Adrenal gland (tissue), 9 donors: ENCODE measurements at regions not wholly inside any gene's neighbourhood (a gene's known extent, or its start where the extent isn't known, plus 50 kb on each side); places are given as distances from the start of the nearest gene placed in this dataset.

Experiments used
- DNase-seq, 7 donors: peaks; one replicate each; pipeline ENCODE4 v3.0.0-alpha.2; 2019 to 2020
- H3K27ac ChIP-seq, 5 donors: fragments of 200-600 bp; sonication (generic) in 4 of 5; 1 replicate in 3 of 5; 2 replicates in 2 of 5; pipeline versions ENCODE4 v1.5.1 to v1.8.0; 2016 to 2020; ENCODE audit warnings: mild to moderate bottlenecking in 1 of 5
- H3K27me3 ChIP-seq: fragments of 200-600 bp; 2 replicates; pipeline ENCODE4 v1.8.0; 2021
- H3K36me3 ChIP-seq, 2 donors: fragments of 200-600 bp; replicated peaks in 1 of 2; 1 replicate in 1 of 2; 2 replicates in 1 of 2; pipeline versions ENCODE4 v1.5.1 to v1.8.0; 2018 to 2022
- H3K4me1 ChIP-seq, 2 donors: fragments of 200-600 bp; replicated peaks in 1 of 2; 1 replicate in 1 of 2; 2 replicates in 1 of 2; pipeline versions ENCODE4 v1.5.1 to v1.8.0; 2018 to 2021
- H3K4me3 ChIP-seq, 4 donors: fragments of 200-600 bp; sonication (generic) in 3 of 4; one replicate each; pipeline ENCODE4 v1.5.1; 2016 to 2018
- H3K9me3 ChIP-seq, 3 donors: fragments of 200-600 bp; sonication (generic) in 1 of 3; replicated peaks in 1 of 3; 1 replicate in 2 of 3; 2 replicates in 1 of 3; pipeline versions ENCODE4 v1.5.1 to v1.8.0; 2016 to 2021
- CTCF ChIP-seq, 6 experiments: fragments of 450-650 bp in 4 of 6; fragments of 200-600 bp in 2 of 6; sonication (generic) in 1 of 6; IDR thresholded peaks; 1 replicate in 5 of 6; 2 replicates in 1 of 6; pipeline versions ENCODE4 v1.5.1 to v1.8.0; 2016 to 2021; ENCODE audit warnings: antibody characterized with exemption in 6 of 6, mild to moderate bottlenecking in 2 of 6, moderate library complexity in 1 of 6
- POLR2A ChIP-seq, 2 donors: fragments of 450-650 bp; IDR thresholded peaks; one replicate each; pipeline ENCODE4 v1.6.1; 2017; ENCODE audit warnings: antibody characterized with exemption in 2 of 2, mild to moderate bottlenecking in 2 of 2, moderate library complexity in 1 of 2
- WGBS, 4 donors: extraction: QIAGEN DNeasy Blood & Tissue Kit in 2 of 4; methylation state at CpG; one replicate each; pipeline versions ENCODE4 v1.1.5 to v1.1.7; 2013 to 2017; 5-methylcytosine and 5-hydroxymethylcytosine counted together
- intact Hi-C, 2 donors: fragments of 100-400 bp; cut with DNase I; formaldehyde crosslinking; loops; one replicate each; pipeline versions ENCODE4 v1.14.1 to v1.15.0; 2022 to 2023
- donor health status: healthy with polysubstance abuse.
- donor health status: Bipolar disorder and iron deficiency.
- donor health status: DM: yes; HTN: yes; CAD: no.
- donor health status: DM: no; HTN: no; CAD: no.
- donor health status: DM: no; HTN: no; CAD: no.

GRCh38 chr9:106675780-106676179 is 187.2 kb upstream of the ZNF462 start:
- no peaks in the 10 kb centered on the region for H3K9me3 ChIP-seq
- H3K27me3 ChIP-seq: no peaks in the 10 kb centered on the region
- WGBS, 4 donors: 66 to 81% (median 73%) methylated on average over 4 of the region's 4 CpGs
- no peak overlapping the region for H3K27ac ChIP-seq
- no peaks in the 10 kb centered on the region for H3K36me3 ChIP-seq
- no peak overlapping the region for H3K4me3 ChIP-seq
- no peaks in the 10 kb centered on the region for H3K4me1 ChIP-seq
- DNase-seq: peak in 6 of 7 donors; percentile 18 to 64 (median 47)
- TF ChIP-seq POLR2A (IDR thresholded peaks at IDR 0.05) (no peak), CTCF (IDR thresholded peaks at IDR 0.05) (no peak)
- intact Hi-C loops: no loop called here

- no peak overlapping the region for H3K27ac ChIP-seq
- no peaks in the 10 kb centered on the region for H3K4me1 ChIP-seq
- intact Hi-C loops: no loop called here
- TF ChIP-seq POLR2A (IDR thresholded peaks at IDR 0.05) (no peak), CTCF (IDR thresholded peaks at IDR 0.05) (no peak)
- no peaks in the 10 kb centered on the region for H3K9me3 ChIP-seq
- no peaks in the 10 kb centered on the region for H3K27me3 ChIP-seq
- H3K4me3 ChIP-seq: no peak overlapping the region
- H3K36me3 ChIP-seq: no peaks in the 10 kb centered on the region
- no peak for DNase-seq
- 90 to 98% (median 92%) methylated on average over 5 of the region's 5 CpGs for WGBS, 4 donors
Measured at GRCh38 chr9:106677374-106677773, 185.6 kb upstream of the ZNF462 start.

GRCh38 chr9:106677830-106678229 is 185.1 kb upstream of the ZNF462 start:
- no peaks in the 10 kb centered on the region for H3K4me1 ChIP-seq
- intact Hi-C loops: no loop called here
- WGBS, 4 donors: 82 to 91% (median 89%) methylated on average over 4 of the region's 4 CpGs

GRCh38 chr9:106678273-106678672 is 184.7 kb upstream of the ZNF462 start:
- Histone ChIP-seq H3K4me3 (no peak overlapping the region), H3K4me1 (no peaks in the 10 kb centered on the region), H3K27me3 (no peaks in the 10 kb centered on the region), H3K36me3 (no peaks in the 10 kb centered on the region), H3K27ac (no peak overlapping the region), H3K9me3 (no peaks in the 10 kb centered on the region)
- intact Hi-C loops: no loop called here
- TF ChIP-seq POLR2A (IDR thresholded peaks at IDR 0.05): no peak
- no peak for TF ChIP-seq CTCF (IDR thresholded peaks at IDR 0.05)
- no peak for DNase-seq

More at GRCh38 chr9:106677830-106678229, 185.1 kb upstream of the ZNF462 start:
- no peak overlapping the region for H3K4me3 ChIP-seq
- no peaks in the 10 kb centered on the region for H3K36me3 ChIP-seq
- H3K9me3 ChIP-seq: no peaks in the 10 kb centered on the region
- TF ChIP-seq CTCF (IDR thresholded peaks at IDR 0.05) (no peak), POLR2A (IDR thresholded peaks at IDR 0.05) (no peak)
- no peak overlapping the region for H3K27ac ChIP-seq
- no peaks in the 10 kb centered on the region for H3K27me3 ChIP-seq
- no peak for DNase-seq
